CD14-positive monocyte (primary cell): ENCODE measurements at regions not wholly inside any gene's neighbourhood (a gene's known extent, or its start where the extent isn't known, plus 50 kb on each side); places are given as distances from the start of the nearest gene placed in this dataset.

ENCODE experiments used
- DNase-seq, 3 donors: peaks; one replicate each; pipeline ENCODE4 v3.0.0-alpha.2; 2011 to 2022
- H2AFZ ChIP-seq: 2 replicates; pipeline ENCODE4 v1.6.0; 2012; ENCODE audit warnings: mild to moderate bottlenecking, low read depth, low read length, inconsistent platforms; ENCODE audit not compliant: insufficient read depth, poor library complexity, severe bottlenecking
- H3K27ac ChIP-seq, 2 donors: 1 replicate in 1 of 2; 2 replicates in 1 of 2; pipeline ENCODE4 v1.5.1; 2012 to 2013; ENCODE audit warnings: low read length in 2 of 2, control low read depth in 1 of 2, inconsistent platforms in 1 of 2, low read depth in 1 of 2, mild to moderate bottlenecking in 1 of 2
- H3K27me3 ChIP-seq, 2 donors: one replicate each; pipeline versions ENCODE4 v1.6.0 to v1.6.1; 2011 to 2013; ENCODE audit warnings: low read length in 2 of 2; ENCODE audit not compliant: control insufficient read depth in 2 of 2, insufficient read depth in 2 of 2
- H3K36me3 ChIP-seq, 2 donors: replicated peaks in 1 of 2; 1 replicate in 1 of 2; 2 replicates in 1 of 2; pipeline versions ENCODE4 v1.5.1 to v1.6.1; 2012 to 2013; ENCODE audit warnings: low read length in 2 of 2, control low read depth in 1 of 2, inconsistent platforms in 1 of 2, mild to moderate bottlenecking in 1 of 2; ENCODE audit not compliant: insufficient read depth in 2 of 2, control insufficient read depth in 1 of 2
- H3K4me1 ChIP-seq, 2 donors: 1 replicate in 1 of 2; 2 replicates in 1 of 2; pipeline versions ENCODE4 v1.5.1 to v1.6.1; 2012 to 2013; ENCODE audit warnings: low read length in 2 of 2, control low read depth in 1 of 2, inconsistent platforms in 1 of 2, mild to moderate bottlenecking in 1 of 2, moderate library complexity in 1 of 2; ENCODE audit not compliant: insufficient read depth in 2 of 2, control insufficient read depth in 1 of 2
- H3K4me2 ChIP-seq: replicated peaks from 2 replicates; pipeline ENCODE3; 2012; ENCODE audit warnings: low read length, moderate library complexity, mild to moderate bottlenecking; ENCODE audit not compliant: poor library complexity, severe bottlenecking; ENCODE audit errors: extremely low read depth
- H3K4me3 ChIP-seq, 3 experiments: fragments of 200-600 bp in 1 of 3; sonication (generic) in 1 of 3; replicated peaks in 1 of 3; 1 replicate in 2 of 3; 2 replicates in 1 of 3; pipeline ENCODE4 v1.5.1; 2011 to 2013; ENCODE audit warnings: low read length in 3 of 3, mild to moderate bottlenecking in 3 of 3, control low read depth in 2 of 3, low read depth in 2 of 3, inconsistent platforms in 1 of 3, moderate library complexity in 1 of 3
- H3K79me2 ChIP-seq: 2 replicates; pipeline ENCODE4 v1.6.0; 2012; ENCODE audit warnings: mild to moderate bottlenecking, control low read depth, inconsistent platforms, low read length, moderate library complexity; ENCODE audit not compliant: insufficient read depth
- H3K9ac ChIP-seq: 2 replicates; pipeline ENCODE4 v1.6.0; 2017; ENCODE audit warnings: low read length, mild to moderate bottlenecking; ENCODE audit not compliant: insufficient read depth, poor library complexity, severe bottlenecking
- H3K9me3 ChIP-seq, 2 donors: replicated peaks in 1 of 2; 1 replicate in 1 of 2; 2 replicates in 1 of 2; pipeline versions ENCODE4 v1.5.1 to v1.6.1; 2012 to 2013; ENCODE audit warnings: low read length in 2 of 2, control low read depth in 1 of 2; ENCODE audit not compliant: control insufficient read depth in 1 of 2, insufficient read depth in 1 of 2
- H4K20me1 ChIP-seq: 2 replicates; pipeline ENCODE4 v1.6.0; 2012; ENCODE audit warnings: mild to moderate bottlenecking, low read length, control low read depth, moderate library complexity; ENCODE audit not compliant: insufficient read depth
- H3K27ac Mint-ChIP-seq, 7 donors: one replicate each; pipeline ENCODE4 v1.8.0; 2020; ENCODE audit warnings: mild to moderate bottlenecking in 7 of 7, mixed read lengths in 7 of 7, moderate library complexity in 6 of 7, inconsistent platforms in 2 of 7
- H3K27me3 Mint-ChIP-seq, 3 donors: one replicate each; pipeline ENCODE4 v1.8.0; 2021 to 2022; ENCODE audit warnings: low read depth in 3 of 3, mild to moderate bottlenecking in 3 of 3, mixed read lengths in 3 of 3, moderate library complexity in 3 of 3, inconsistent platforms in 1 of 3
- H3K36me3 Mint-ChIP-seq, 2 donors: one replicate each; pipeline ENCODE4 v1.8.0; 2020; ENCODE audit warnings: mixed read lengths in 2 of 2, inconsistent platforms in 1 of 2, mild to moderate bottlenecking in 1 of 2
- H3K4me1 Mint-ChIP-seq: one replicate; pipeline ENCODE4 v1.8.0; 2020; ENCODE audit warnings: mild to moderate bottlenecking, mixed read lengths
- H3K4me3 Mint-ChIP-seq, 2 donors: one replicate each; pipeline ENCODE4 v1.8.0; 2020; ENCODE audit warnings: mild to moderate bottlenecking in 2 of 2, mixed read lengths in 2 of 2, moderate library complexity in 1 of 2
- H3K9me3 Mint-ChIP-seq, 7 donors: one replicate each; pipeline ENCODE4 v1.8.0; 2020 to 2022; ENCODE audit warnings: mixed read lengths in 7 of 7, mild to moderate bottlenecking in 6 of 7, moderate library complexity in 6 of 7, inconsistent platforms in 2 of 7
- WGBS: methylation state at CpG from one replicate; pipeline ENCODE4 v1.1.5; 2013; ENCODE audit warnings: missing lambda C conversion rate; ENCODE audit not compliant: insufficient coverage; 5-methylcytosine and 5-hydroxymethylcytosine counted together
- intact Hi-C, 2 donors: fragments of 100-400 bp; cut with micrococcal nuclease; formaldehyde crosslinking; loops; one replicate each; pipeline versions ENCODE4 v1.15.0 to v1.15.1; 2023
- TF ChIP-seq, protein P1 (sequence below): fragments of 200-600 bp; IDR thresholded peaks from one replicate; pipeline ENCODE4 v1.8.0; 2022; ENCODE audit warnings: antibody characterized with exemption, mild to moderate bottlenecking

DNA sequence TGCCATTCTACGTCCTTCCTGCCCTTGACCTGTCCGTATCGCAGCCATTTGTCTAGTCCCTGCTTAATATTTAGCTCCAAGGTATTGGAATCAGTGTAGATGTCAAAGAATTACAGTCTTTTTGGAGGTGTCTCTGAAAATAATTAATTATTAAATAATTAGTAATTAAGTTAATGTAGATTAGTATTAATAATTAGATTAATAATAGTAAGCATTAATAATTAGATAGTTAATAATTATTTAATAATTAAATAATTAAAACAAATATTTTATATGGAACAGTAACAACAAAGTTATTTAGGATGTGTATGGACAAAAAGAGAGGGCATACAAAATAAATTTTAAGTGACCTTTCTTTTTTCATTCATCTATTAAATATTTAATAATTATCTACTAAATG is 639.6 kb downstream of the AACS start:
- H3K27ac ChIP-seq, result no peak overlapping the region
- no peaks in the 10 kb centered on the region for H3K36me3 Mint-ChIP-seq
- H3K4me3 ChIP-seq, result no peak overlapping the region
- H3K9ac ChIP-seq, result no peak overlapping the region
- no peaks in the 10 kb centered on the region for H3K4me1 ChIP-seq
- H3K9me3 Mint-ChIP-seq, result peaks cover 0 to 11% (median 4%) of the 10 kb centered on the region in 7 donors
- no peaks in the 10 kb centered on the region for H3K27me3 ChIP-seq
- intact Hi-C loops, result no loop called here
- no peak overlapping the region for H2AFZ ChIP-seq
- TF ChIP-seq, protein P1, sequence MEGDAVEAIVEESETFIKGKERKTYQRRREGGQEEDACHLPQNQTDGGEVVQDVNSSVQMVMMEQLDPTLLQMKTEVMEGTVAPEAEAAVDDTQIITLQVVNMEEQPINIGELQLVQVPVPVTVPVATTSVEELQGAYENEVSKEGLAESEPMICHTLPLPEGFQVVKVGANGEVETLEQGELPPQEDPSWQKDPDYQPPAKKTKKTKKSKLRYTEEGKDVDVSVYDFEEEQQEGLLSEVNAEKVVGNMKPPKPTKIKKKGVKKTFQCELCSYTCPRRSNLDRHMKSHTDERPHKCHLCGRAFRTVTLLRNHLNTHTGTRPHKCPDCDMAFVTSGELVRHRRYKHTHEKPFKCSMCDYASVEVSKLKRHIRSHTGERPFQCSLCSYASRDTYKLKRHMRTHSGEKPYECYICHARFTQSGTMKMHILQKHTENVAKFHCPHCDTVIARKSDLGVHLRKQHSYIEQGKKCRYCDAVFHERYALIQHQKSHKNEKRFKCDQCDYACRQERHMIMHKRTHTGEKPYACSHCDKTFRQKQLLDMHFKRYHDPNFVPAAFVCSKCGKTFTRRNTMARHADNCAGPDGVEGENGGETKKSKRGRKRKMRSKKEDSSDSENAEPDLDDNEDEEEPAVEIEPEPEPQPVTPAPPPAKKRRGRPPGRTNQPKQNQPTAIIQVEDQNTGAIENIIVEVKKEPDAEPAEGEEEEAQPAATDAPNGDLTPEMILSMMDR, result no peak
- no CpG with 5 or more reads among the region's 3 CpGs for WGBS
- H3K4me2 ChIP-seq, result no peak overlapping the region
- no peaks in the 10 kb centered on the region for H3K36me3 ChIP-seq
- H3K4me1 Mint-ChIP-seq, result no peaks in the 10 kb centered on the region
- no peaks in the 10 kb centered on the region for H3K79me2 ChIP-seq
- no peaks in the 10 kb centered on the region for H3K9me3 ChIP-seq
- DNase-seq, result no peak
- H3K27me3 Mint-ChIP-seq, result peaks cover 0 to 1% (median 0%) of the 10 kb centered on the region in 3 donors
- H4K20me1 ChIP-seq, result no peaks in the 10 kb centered on the region
- H3K4me3 Mint-ChIP-seq, result no peak overlapping the region
- H3K27ac Mint-ChIP-seq, result no peak overlapping the region

DNA sequence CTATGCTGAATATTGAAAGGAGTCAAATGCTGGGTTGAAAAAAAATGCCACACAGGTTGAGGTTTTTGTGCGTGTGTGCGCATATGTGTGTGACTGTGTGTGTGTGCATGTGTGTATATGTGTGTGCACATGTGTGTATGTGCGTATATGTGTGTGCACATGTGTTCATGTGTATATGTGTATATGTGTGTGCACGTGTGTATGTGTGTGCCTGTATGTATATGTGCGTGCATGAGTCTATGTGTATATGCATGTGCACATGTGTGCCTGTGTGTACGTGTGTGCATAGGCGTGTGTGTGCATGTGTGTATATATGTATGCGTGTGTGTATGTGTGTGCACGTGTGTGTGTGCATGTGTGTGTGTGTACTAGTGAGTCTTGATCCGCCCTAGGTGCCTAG is 655.7 kb downstream of the AACS start:
- H4K20me1 ChIP-seq, result no peaks in the 10 kb centered on the region
- H3K4me1 ChIP-seq, result no peaks in the 10 kb centered on the region

More for the DNA sequence above, 655.7 kb downstream of the AACS start:
- intact Hi-C loops, result no loop called here
- Mint-ChIP-seq H3K36me3 (no peaks in the 10 kb centered on the region), H3K27me3 (no peaks in the 10 kb centered on the region), H3K4me1 (no peaks in the 10 kb centered on the region), H3K4me3 (no peak overlapping the region), H3K27ac (no peak overlapping the region), H3K9me3 (peaks cover 10 to 33% (median 25%) of the 10 kb centered on the region in 7 donors)
- Histone ChIP-seq H2AFZ (no peak overlapping the region), H3K27ac (no peak overlapping the region), H3K9me3 (peaks cover 33 to 35% of the 10 kb centered on the region in 2 donors), H3K9ac (no peak overlapping the region), H3K27me3 (no peaks in the 10 kb centered on the region), H3K79me2 (no peaks in the 10 kb centered on the region), H3K4me2 (no peak overlapping the region), H3K4me3 (no peak overlapping the region), H3K36me3 (no peaks in the 10 kb centered on the region)
- TF ChIP-seq, protein P1, result no peak
- no peak for DNase-seq
- WGBS, result 83% methylated on average over 9 of the region's 10 CpGs
